Loucy (cell line): ENCODE measurements at regions not wholly inside any gene's neighbourhood (a gene's known extent, or its start where the extent isn't known, plus 50 kb on each side); places are given as distances from the start of the nearest gene placed in this dataset.

Experiments used
- H2AFZ ChIP-seq: fragments of 200-600 bp; sonication (generic); 2 replicates; pipeline ENCODE4 v1.6.0; 2016; ENCODE audit warnings: antibody characterized with exemption, mild to moderate bottlenecking, low read length, moderate library complexity
- H3F3A ChIP-seq: fragments of 200-600 bp; 2 replicates; pipeline ENCODE4 v1.6.0; 2016; ENCODE audit warnings: antibody characterized with exemption, low read depth, mild to moderate bottlenecking
- H3K27me3 ChIP-seq: fragments of 200-600 bp; sonication (generic); 2 replicates; pipeline ENCODE4 v1.6.1; 2014; ENCODE audit warnings: low read length, mild to moderate bottlenecking; ENCODE audit not compliant: insufficient read depth, poor library complexity, severe bottlenecking
- H3K36me3 ChIP-seq: fragments of 200-600 bp; sonication (generic); 2 replicates; pipeline ENCODE4 v1.6.1; 2016; ENCODE audit warnings: low read length; ENCODE audit not compliant: insufficient read depth
- H3K4me1 ChIP-seq: fragments of 200-600 bp; sonication (generic); 2 replicates; pipeline ENCODE4 v1.5.1; 2014; ENCODE audit warnings: low read length, mild to moderate bottlenecking; ENCODE audit not compliant: insufficient read depth, poor library complexity, severe bottlenecking
- H3K4me2 ChIP-seq: fragments of 200-600 bp; sonication (generic); 2 replicates; pipeline ENCODE4 v1.6.0; 2014; ENCODE audit warnings: antibody characterized with exemption, low read length, low read depth, mild to moderate bottlenecking; ENCODE audit not compliant: poor library complexity, severe bottlenecking
- H3K4me3 ChIP-seq: fragments of 200-600 bp; sonication (generic); 2 replicates; pipeline ENCODE4 v1.5.1; 2014; ENCODE audit warnings: low read length, mild to moderate bottlenecking, mixed read lengths; ENCODE audit not compliant: poor library complexity, severe bottlenecking
- H3K79me2 ChIP-seq: fragments of 200-600 bp; sonication (generic); 2 replicates; pipeline ENCODE4 v1.6.1; 2014; ENCODE audit warnings: low read length; ENCODE audit not compliant: insufficient read depth
- H3K9ac ChIP-seq: fragments of 200-600 bp; sonication (generic); 2 replicates; pipeline ENCODE4 v1.6.0; 2014; ENCODE audit warnings: mild to moderate bottlenecking, low read depth, low read length, moderate library complexity; ENCODE audit not compliant: poor library complexity, severe bottlenecking
- H3K9me2 ChIP-seq: fragments of 200-600 bp; sonication (generic); replicated peaks from 2 replicates; pipeline ENCODE4 v1.6.1; 2016; ENCODE audit warnings: low read depth, low read length, mixed read lengths
- H3K9me3 ChIP-seq: fragments of 200-600 bp; sonication (generic); 2 replicates; pipeline ENCODE4 v1.6.1; 2014; ENCODE audit warnings: mild to moderate bottlenecking, antibody characterized with exemption, low read length, low read depth; ENCODE audit not compliant: insufficient read depth
- H4K20me1 ChIP-seq: fragments of 200-600 bp; sonication (generic); 2 replicates; pipeline ENCODE4 v1.6.0; 2014; ENCODE audit warnings: antibody characterized with exemption, low read length, mild to moderate bottlenecking; ENCODE audit not compliant: insufficient read depth, poor library complexity, severe bottlenecking
- CTCF ChIP-seq: fragments of 200-600 bp; sonication (generic); conservative IDR thresholded peaks from 2 replicates; pipeline ENCODE4 v1.5.1; 2014; ENCODE audit warnings: mild to moderate bottlenecking, antibody characterized with exemption, low read length
- EZH2phosphoT487 ChIP-seq: fragments of 200-600 bp; IDR thresholded peaks from 2 replicates; pipeline ENCODE4 v1.6.1; 2018; ENCODE audit warnings: antibody characterized with exemption, mild to moderate bottlenecking, moderate library complexity, borderline replicate concordance

GRCh38 chr2:185667452-185667851 is 71.2 kb upstream of the FSIP2 start:
- Histone ChIP-seq H2AFZ (no peak overlapping the region), H3K36me3 (no peaks in the 10 kb centered on the region), H3K79me2 (no peaks in the 10 kb centered on the region), H3K4me2 (no peak overlapping the region), H3K4me1 (no peaks in the 10 kb centered on the region), H3F3A (no peaks in the 10 kb centered on the region), H3K27me3 (no peaks in the 10 kb centered on the region), H3K4me3 (no peak overlapping the region), H3K9ac (no peak overlapping the region), H3K9me3 (no peaks in the 10 kb centered on the region), H4K20me1 (no peaks in the 10 kb centered on the region), H3K9me2 (0 out of 2 replicates have a peak, but pooled peaks cover 4% of the 10 kb centered on the region)
- no peak for TF ChIP-seq EZH2phosphoT487
- no peak for TF ChIP-seq CTCF

GRCh38 chr2:185668710-185669109 is 69.9 kb upstream of the FSIP2 start:
- Histone ChIP-seq H3K9ac (no peak overlapping the region), H3K27me3 (no peaks in the 10 kb centered on the region), H4K20me1 (no peaks in the 10 kb centered on the region), H3K9me2 (0 out of 2 replicates have a peak, but pooled peaks cover 4% of the 10 kb centered on the region), H3K4me2 (no peak overlapping the region), H3K4me3 (no peak overlapping the region), H3K79me2 (no peaks in the 10 kb centered on the region), H3K36me3 (no peaks in the 10 kb centered on the region), H2AFZ (no peak overlapping the region), H3K9me3 (no peaks in the 10 kb centered on the region), H3F3A (no peaks in the 10 kb centered on the region), H3K4me1 (no peaks in the 10 kb centered on the region)
- TF ChIP-seq CTCF = no peak
- no peak for TF ChIP-seq EZH2phosphoT487

GRCh38 chr2:185674232-185674631 is 64.4 kb upstream of the FSIP2 start:
- H3K4me2 ChIP-seq = no peak overlapping the region

More at GRCh38 chr2:185674232-185674631, 64.4 kb upstream of the FSIP2 start:
- Histone ChIP-seq H2AFZ (no peak overlapping the region), H3K79me2 (no peaks in the 10 kb centered on the region), H3K4me3 (no peak overlapping the region), H3K9me3 (no peaks in the 10 kb centered on the region), H3K27me3 (no peaks in the 10 kb centered on the region), H3K9me2 (no peaks in the 10 kb centered on the region), H3K4me1 (no peaks in the 10 kb centered on the region), H3K9ac (no peak overlapping the region), H4K20me1 (no peaks in the 10 kb centered on the region), H3K36me3 (no peaks in the 10 kb centered on the region), H3F3A (no peaks in the 10 kb centered on the region)
- TF ChIP-seq CTCF = no peak
- TF ChIP-seq EZH2phosphoT487 = no peak
